Osteoblast (primary cell): ENCODE measurements at regions not wholly inside any gene's neighbourhood (a gene's known extent, or its start where the extent isn't known, plus 50 kb on each side); places are given as distances from the start of the nearest gene placed in this dataset.

ENCODE experiments used
- DNase-seq: peaks from one replicate; pipeline ENCODE4 v3.0.0; 2011; ENCODE audit warnings: low spot score, mixed read lengths; ENCODE audit not compliant: insufficient read length; ENCODE audit errors: missing footprints
- H2AFZ ChIP-seq: 2 replicates; pipeline ENCODE4 v1.6.0; 2011; ENCODE audit warnings: mild to moderate bottlenecking, low read length
- H3K27ac ChIP-seq: 2 replicates; pipeline ENCODE4 v1.5.1; 2011; ENCODE audit warnings: mild to moderate bottlenecking, low read depth, low read length, moderate library complexity
- H3K27me3 ChIP-seq: 2 replicates; pipeline ENCODE4 v1.6.0; 2012; ENCODE audit warnings: mild to moderate bottlenecking, control low read depth, inconsistent platforms, low read length, moderate library complexity; ENCODE audit not compliant: insufficient read depth
- H3K36me3 ChIP-seq: 2 replicates; pipeline ENCODE4 v1.5.1; 2011; ENCODE audit warnings: mild to moderate bottlenecking, low read length, control low read depth, moderate library complexity; ENCODE audit not compliant: insufficient read depth
- H3K4me1 ChIP-seq: 2 replicates; pipeline ENCODE4 v1.5.1; 2011; ENCODE audit warnings: mild to moderate bottlenecking, low read length, control low read depth, moderate library complexity; ENCODE audit not compliant: insufficient read depth
- H3K4me2 ChIP-seq: 2 replicates; pipeline ENCODE4 v1.6.0; 2011; ENCODE audit warnings: mild to moderate bottlenecking, low read length; ENCODE audit not compliant: insufficient read depth
- H3K4me3 ChIP-seq: fragments of 200-600 bp; sonication (generic); 3 replicates; pipeline ENCODE4 v1.5.1; 2012; ENCODE audit warnings: mild to moderate bottlenecking, low read length, inconsistent platforms; ENCODE audit not compliant: insufficient read depth
- H3K79me2 ChIP-seq: 2 replicates; pipeline ENCODE4 v1.6.0; 2012; ENCODE audit warnings: mild to moderate bottlenecking, low read length, control low read depth, inconsistent platforms; ENCODE audit not compliant: insufficient read depth
- H3K9me3 ChIP-seq: 2 replicates; pipeline ENCODE4 v1.5.1; 2011; ENCODE audit warnings: low read depth, low read length, control low read depth
- H4K20me1 ChIP-seq: 2 replicates; pipeline ENCODE4 v1.6.0; 2012; ENCODE audit warnings: mild to moderate bottlenecking, low read length, control low read depth; ENCODE audit not compliant: insufficient read depth
- CTCF ChIP-seq: IDR thresholded peaks from 2 replicates; pipeline ENCODE4 v1.5.1; 2011; ENCODE audit warnings: mild to moderate bottlenecking, low read depth, low read length, moderate library complexity; ENCODE audit errors: extremely low read depth

- no peak overlapping the region for H3K4me3 ChIP-seq
- TF ChIP-seq CTCF, result no peak
- no peaks in the 10 kb centered on the region for H3K27me3 ChIP-seq
- H2AFZ ChIP-seq, result no peak overlapping the region
- H3K79me2 ChIP-seq, result no peaks in the 10 kb centered on the region
- H3K9me3 ChIP-seq, result peaks cover 3% of the 10 kb centered on the region
- no peak for DNase-seq
- H3K27ac ChIP-seq, result no peak overlapping the region
- no peaks in the 10 kb centered on the region for H3K36me3 ChIP-seq
- no peaks in the 10 kb centered on the region for H3K4me1 ChIP-seq
- no peaks in the 10 kb centered on the region for H4K20me1 ChIP-seq
- H3K4me2 ChIP-seq, result no peak overlapping the region
These were observed 1194.3 kb upstream of the CELF2 start for GRCh38 chr10:9823268-9823930.

- peak overlapping the region; percentile 60 for H2AFZ ChIP-seq
- TF ChIP-seq CTCF, result no peak
These were observed 1193.0 kb upstream of the CELF2 start for GRCh38 chr10:9824631-9825071.

GRCh38 chr10:9825491-9826018, 1192.1 kb upstream of the CELF2 start:
- Histone ChIP-seq H3K4me2 (no peak overlapping the region), H3K36me3 (no peaks in the 10 kb centered on the region), H3K79me2 (no peaks in the 10 kb centered on the region), H4K20me1 (no peaks in the 10 kb centered on the region), H3K9me3 (no peaks in the 10 kb centered on the region), H2AFZ (peak overlapping the region; percentile 60), H3K4me3 (no peak overlapping the region), H3K27me3 (no peaks in the 10 kb centered on the region), H3K4me1 (no peaks in the 10 kb centered on the region), H3K27ac (no peak overlapping the region)
- TF ChIP-seq CTCF, result no peak
- no peak for DNase-seq

More at GRCh38 chr10:9824631-9825071, 1193.0 kb upstream of the CELF2 start:
- DNase-seq, result no peak
- no peaks in the 10 kb centered on the region for H3K4me1 ChIP-seq
- H3K79me2 ChIP-seq, result no peaks in the 10 kb centered on the region
- H3K27ac ChIP-seq, result no peak overlapping the region
- H3K4me2 ChIP-seq, result no peak overlapping the region
- H3K36me3 ChIP-seq, result no peaks in the 10 kb centered on the region
- H3K9me3 ChIP-seq, result peaks cover 3% of the 10 kb centered on the region
- H4K20me1 ChIP-seq, result no peaks in the 10 kb centered on the region
- no peaks in the 10 kb centered on the region for H3K27me3 ChIP-seq
- H3K4me3 ChIP-seq, result no peak overlapping the region

GRCh38 chr10:9828110-9828509, 1189.6 kb upstream of the CELF2 start:
- H3K27ac ChIP-seq, result no peak overlapping the region
- H3K79me2 ChIP-seq, result no peaks in the 10 kb centered on the region
- no peaks in the 10 kb centered on the region for H3K4me1 ChIP-seq
- no peak for TF ChIP-seq CTCF
- no peak overlapping the region for H3K4me3 ChIP-seq
- no peaks in the 10 kb centered on the region for H3K9me3 ChIP-seq
- H3K36me3 ChIP-seq, result no peaks in the 10 kb centered on the region
- H4K20me1 ChIP-seq, result no peaks in the 10 kb centered on the region
- no peak for DNase-seq
- H3K4me2 ChIP-seq, result no peak overlapping the region
- no peak overlapping the region for H2AFZ ChIP-seq
- H3K27me3 ChIP-seq, result no peaks in the 10 kb centered on the region
